Globus pallidus (tissue), 1 donor: ENCODE measurements at regions not wholly inside any gene's neighbourhood (a gene's known extent, or its start where the extent isn't known, plus 50 kb on each side); places are given as distances from the start of the nearest gene placed in this dataset.
"Not testable (repeated sequence)": the region's sequence is repeated elsewhere in the genome, so short reads cannot be mapped to it uniquely, and the experiment has no call there.

ENCODE experiments used
- DNase-seq: peaks from one replicate; pipeline ENCODE4 v3.0.0-alpha.2; 2015; ENCODE audit warnings: low spot score

DNA sequence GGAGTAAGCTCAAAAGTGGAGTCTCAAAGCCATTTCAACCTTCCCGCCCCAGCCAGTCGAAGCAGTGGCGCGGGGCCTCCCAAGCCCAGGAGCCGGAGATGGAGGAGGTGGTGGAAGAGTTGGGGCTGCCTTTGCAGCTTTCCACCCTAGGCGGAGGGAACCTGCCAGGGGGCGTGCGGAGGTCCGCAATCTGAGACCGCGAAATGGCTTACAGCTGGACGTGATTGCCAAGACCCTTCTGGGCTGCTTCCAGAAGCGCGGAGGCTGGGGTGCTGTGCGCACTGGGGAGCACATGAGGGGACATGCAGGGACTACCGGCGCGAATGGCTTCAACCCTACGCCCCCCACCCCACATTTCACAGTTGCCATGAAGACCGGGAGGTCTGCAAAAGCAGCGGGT is 86.2 kb downstream of the PRR15 start:
- DNase-seq = no peak

DNA sequence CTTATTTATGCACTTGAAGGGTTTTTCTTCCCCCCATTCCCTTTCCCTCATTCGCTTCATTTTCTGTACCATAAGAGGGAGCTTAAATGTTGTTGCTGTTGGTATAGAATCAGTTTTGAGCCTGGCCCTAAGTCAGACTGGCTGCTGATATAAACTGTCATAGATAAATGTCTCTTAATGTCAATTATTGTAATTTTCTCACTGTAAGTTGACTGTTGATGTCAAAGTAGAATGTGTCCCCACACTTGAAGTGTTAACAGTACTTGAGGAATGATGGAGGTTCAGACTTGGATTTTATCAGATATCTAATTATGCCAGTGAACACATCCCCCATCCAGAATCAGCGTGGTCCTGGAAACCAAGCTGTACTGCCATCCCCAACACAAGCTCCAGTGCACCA is 87.8 kb downstream of the PRR15 start:
- no peak for DNase-seq

- DNase-seq = no peak
Measured at GRCh38 chr7:29652556-29652955, 88.9 kb downstream of the PRR15 start.

GRCh38 chr7:29654340-29654739 is 90.7 kb downstream of the PRR15 start:
- DNase-seq = not testable (repeated sequence)

DNA sequence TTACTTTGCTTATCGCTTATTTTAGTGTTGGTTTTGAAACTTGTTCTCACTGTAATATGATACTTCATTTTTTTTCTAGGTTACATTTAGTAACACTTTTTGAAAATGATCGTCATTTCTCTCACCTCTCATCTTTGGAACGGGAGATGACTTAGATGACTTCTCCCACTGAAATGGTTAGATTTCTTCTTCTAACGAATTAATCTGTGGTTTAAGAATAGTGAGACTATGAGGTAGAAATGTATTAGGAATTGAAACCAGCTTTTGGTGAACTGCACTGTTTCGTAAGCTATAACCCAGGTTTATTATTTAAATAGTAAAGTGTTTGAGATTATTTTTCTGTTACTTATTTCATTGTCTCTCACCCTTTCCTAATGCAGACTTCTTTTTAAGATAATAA is 93.7 kb downstream of the PRR15 start:
- DNase-seq = no peak

- no peak for DNase-seq
Measured at GRCh38 chr7:29657856-29658255, 94.2 kb downstream of the PRR15 start.

- DNase-seq = not testable (repeated sequence)
Measured at GRCh38 chr7:29659213-29659612, 95.6 kb downstream of the PRR15 start.

DNA sequence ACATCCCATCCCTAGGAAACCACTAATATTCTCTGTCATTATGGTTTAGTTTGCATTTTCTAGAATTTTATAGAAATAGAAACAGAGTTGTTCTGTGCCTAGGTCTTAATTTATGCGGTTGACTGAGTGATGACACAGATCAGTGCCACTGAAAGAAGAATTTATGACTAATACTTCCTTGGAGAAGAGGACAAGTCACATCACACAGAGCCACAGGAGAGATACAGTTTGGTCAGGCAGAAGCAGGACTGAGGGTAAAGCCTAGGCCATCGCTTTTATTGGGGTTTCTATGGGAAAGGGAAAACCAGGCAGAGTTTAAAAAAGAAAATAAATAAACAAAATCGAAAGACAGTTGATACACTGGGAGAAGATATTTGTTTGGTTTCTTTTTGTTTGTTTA is 99.3 kb downstream of the PRR15 start:
- not testable (repeated sequence) for DNase-seq

GRCh38 chr7:29664999-29665398 is 101.4 kb downstream of the PRR15 start:
- DNase-seq = not testable (repeated sequence)

- not testable (repeated sequence) for DNase-seq
Measured at GRCh38 chr7:29667096-29667669, 103.5 kb downstream of the PRR15 start.

GRCh38 chr7:29671286-29671685 is 107.7 kb downstream of the PRR15 start:
- not testable (repeated sequence) for DNase-seq

DNA sequence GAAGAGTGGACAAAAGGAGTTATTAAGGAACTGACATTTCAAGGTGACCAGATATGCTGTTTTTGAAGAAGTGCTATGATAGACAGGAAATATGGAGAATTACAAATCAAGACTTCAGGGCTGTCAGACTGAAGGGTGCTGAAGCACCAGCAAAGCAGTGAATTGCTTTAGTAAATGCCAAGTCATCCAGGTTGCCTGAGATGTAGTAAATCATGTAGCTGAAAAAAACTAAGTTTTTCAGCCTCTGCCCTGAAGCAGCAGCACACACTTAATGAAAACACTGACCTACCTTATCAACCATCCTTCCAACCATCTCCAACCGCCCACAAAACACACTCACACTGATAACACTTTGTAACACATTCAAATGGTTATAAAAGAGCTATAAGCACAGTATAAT is 110.0 kb downstream of the PRR15 start:
- DNase-seq = not testable (repeated sequence)

- DNase-seq = not testable (repeated sequence)
Measured at GRCh38 chr7:29674626-29675025, 111.0 kb downstream of the PRR15 start.

DNA sequence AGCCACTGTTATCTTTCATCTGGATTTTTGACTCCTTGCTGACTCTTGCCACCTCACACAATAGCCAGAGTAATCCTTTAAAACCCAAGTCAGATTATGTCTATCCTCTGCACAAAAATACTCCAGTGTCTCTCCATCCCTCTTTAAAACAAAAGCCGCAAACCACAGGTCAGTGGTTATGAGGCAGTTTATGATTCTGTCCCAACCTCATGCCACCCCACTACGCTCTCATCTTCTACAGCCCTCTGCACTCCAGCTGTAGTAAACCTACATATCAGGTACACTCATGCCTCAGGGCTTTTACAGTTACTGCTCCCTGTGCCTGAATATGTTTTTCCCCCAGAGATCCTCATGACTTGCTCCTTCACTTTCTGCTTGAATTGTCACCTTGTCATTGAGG is 113.6 kb downstream of the PRR15 start:
- not testable (repeated sequence) for DNase-seq

DNA sequence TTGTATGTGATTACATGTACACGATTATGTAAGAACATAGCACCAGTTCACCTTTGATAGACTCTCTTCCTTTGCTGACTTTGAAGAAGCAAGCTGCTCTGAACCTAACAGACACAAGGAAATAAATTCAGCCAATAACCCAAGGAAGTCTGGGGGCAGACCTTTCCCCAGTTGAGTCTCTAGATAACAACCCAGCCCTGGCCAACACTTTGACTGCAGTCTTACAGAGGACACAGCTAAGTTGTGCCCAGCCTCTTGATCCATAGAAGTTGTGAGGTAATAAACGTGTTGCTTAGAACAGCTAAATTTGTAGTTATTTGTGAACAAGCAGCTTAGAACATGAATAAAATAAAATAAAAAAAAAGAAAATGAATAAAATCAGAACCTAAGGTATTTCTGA is 116.3 kb downstream of the PRR15 start:
- DNase-seq = not testable (repeated sequence)

GRCh38 chr7:29680601-29681000 is 117.0 kb downstream of the PRR15 start:
- DNase-seq = not testable (repeated sequence)

GRCh38 chr7:29684151-29684786 is 120.6 kb downstream of the PRR15 start:
- DNase-seq = peak; percentile 20

GRCh38 chr7:29684787-29685650 is 121.3 kb upstream of the WIPF3 start:
- peak; percentile 69 for DNase-seq

DNA sequence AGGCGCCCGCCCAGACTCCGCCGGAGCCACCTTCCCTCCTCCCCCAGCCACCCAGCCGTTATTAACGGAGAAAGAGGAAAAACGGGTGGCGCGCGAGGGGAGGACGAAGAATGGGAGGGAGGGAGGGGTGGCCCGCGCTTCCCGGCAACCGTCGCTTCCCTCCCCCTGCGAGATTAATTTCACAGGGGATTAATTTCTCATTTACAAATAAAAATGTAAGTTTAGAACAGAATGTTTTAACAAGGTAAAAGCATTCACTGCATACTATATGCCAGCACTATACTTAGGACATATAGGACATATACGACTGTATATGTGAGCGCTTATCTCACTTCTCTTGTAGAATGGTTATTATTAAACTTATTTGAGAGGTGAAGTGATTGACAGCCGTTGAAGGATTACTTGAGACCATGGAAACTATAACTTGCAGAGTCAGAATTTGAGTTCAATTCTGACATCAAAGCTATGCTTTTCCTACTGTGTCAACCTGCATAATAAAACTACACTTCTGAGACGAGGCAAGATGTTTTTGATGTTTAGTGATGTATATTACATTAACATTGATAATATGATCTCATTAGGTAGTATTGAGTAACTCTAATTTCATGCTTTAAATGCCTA is 120.5 kb upstream of the WIPF3 start:
- peak; percentile 5 for DNase-seq

DNA sequence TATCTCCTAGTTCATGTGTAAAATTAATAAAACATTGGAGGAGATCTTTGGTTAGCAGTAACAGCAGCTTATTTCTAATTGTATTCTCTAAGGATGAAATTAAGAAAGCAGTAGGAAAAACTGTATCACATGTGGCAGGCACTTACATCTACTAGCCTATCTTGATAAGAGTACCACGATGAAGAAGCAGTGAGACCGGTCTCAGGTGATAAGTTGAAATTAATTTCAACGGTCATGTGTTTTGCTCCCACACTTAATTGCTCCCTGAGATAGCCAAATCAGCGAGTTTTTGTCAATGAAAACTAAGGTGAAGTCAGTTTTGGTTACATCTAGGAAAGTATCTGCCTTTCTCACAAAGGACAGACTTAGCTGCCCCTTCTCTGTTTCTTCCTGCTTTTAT is 115.8 kb upstream of the WIPF3 start:
- not testable (repeated sequence) for DNase-seq

DNA sequence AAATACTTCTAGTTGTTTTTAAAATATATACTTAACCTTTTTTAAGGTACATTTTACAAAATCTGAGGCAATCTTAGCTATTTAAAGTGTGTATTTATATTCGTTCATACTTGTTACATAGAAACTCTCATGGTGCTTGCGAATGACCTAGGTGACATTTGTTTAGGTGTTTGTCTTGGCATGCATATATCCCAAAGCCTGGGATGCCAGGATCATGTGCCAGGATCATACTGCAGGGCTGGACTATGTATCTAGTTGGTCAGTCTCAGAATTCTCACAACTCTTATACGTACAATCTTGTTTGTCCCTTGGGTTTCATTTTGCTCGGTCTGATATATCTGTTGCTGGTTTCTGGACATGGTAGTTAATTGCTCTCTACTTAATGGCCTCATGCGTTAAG is 109.9 kb upstream of the WIPF3 start:
- not testable (repeated sequence) for DNase-seq

DNA sequence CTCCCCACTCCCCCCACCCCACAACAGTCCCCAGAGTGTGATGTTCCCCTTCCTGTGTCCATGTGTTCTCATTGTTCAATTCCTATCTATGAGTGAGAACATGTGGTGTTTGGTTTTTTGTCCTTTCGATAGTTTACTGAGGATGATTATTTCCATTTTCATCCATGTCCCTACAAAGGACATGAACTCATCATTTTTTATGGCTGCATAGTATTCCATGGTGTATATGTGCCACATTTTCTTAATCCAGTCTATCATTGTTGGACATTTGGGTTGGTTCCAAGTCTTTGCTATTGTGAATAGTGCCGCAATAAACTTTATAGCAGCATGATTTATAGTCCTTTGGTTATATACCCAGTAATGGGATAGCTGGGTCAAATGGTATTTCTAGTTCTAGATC is 106.6 kb upstream of the WIPF3 start:
- not testable (repeated sequence) for DNase-seq

DNA sequence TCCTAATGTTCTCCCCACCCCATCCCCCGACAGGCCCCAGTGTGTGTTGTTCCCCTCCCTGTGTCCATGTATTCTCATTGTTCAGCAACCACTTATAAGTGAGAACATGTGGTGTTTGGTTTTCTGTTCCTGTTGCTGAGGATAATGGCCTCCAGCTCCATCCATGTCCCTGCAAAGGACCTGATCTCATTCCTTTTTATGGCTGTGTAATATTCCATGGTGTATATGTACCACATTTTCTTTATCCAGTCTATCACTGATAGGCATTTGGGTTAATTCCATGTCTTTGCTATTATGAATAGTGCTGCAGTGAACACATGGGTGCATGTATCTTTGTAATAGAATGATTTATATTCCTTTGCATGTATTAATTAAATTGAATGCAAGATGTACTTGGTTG is 104.8 kb upstream of the WIPF3 start:
- not testable (repeated sequence) for DNase-seq
